ENCODE measurements at regions not wholly inside any gene's neighbourhood (a gene's known extent, or its start where the extent isn't known, plus 50 kb on each side); places are given as distances from the start of the nearest gene placed in this dataset.

- TF ChIP-seq CTCF (IDR thresholded peaks at IDR 0.05) (no peak), POLR2AphosphoS5 (IDR thresholded peaks at IDR 0.05; ENCODE audit: low read depth, low read length) (no peak)
Measured at GRCh38 chr15:81941479-81941878, 104.3 kb downstream of the MEX3B start.
